Ishikawa (cell line): ENCODE measurements at regions not wholly inside any gene's neighbourhood (a gene's known extent, or its start where the extent isn't known, plus 50 kb on each side); places are given as distances from the start of the nearest gene placed in this dataset.

Experiments
- CEBPB ChIP-seq: IDR thresholded peaks from 2 replicates; pipeline ENCODE4 v1.6.1; 2012
- CREB1 ChIP-seq: IDR thresholded peaks from 2 replicates; pipeline ENCODE4 v1.6.1; 2012; ENCODE audit warnings: low read depth
- EGR1 ChIP-seq: IDR thresholded peaks from 2 replicates; pipeline ENCODE4 v1.6.1; 2012
- EP300 ChIP-seq: IDR thresholded peaks from 2 replicates; pipeline ENCODE4 v1.6.1; 2012; ENCODE audit warnings: borderline replicate concordance
- FOXM1 ChIP-seq: IDR thresholded peaks from 2 replicates; pipeline ENCODE4 v1.6.1; 2012; ENCODE audit warnings: low read depth, borderline replicate concordance
- MAX ChIP-seq: IDR thresholded peaks from 2 replicates; pipeline ENCODE4 v1.6.1; 2012
- NFIC ChIP-seq: IDR thresholded peaks from 2 replicates; pipeline ENCODE4 v1.6.1; 2012
- RAD21 ChIP-seq: IDR thresholded peaks from 2 replicates; pipeline ENCODE4 v1.6.1; 2012; ENCODE audit warnings: low read depth
- REST ChIP-seq: IDR thresholded peaks from 2 replicates; pipeline ENCODE4 v1.6.1; 2012; ENCODE audit warnings: low read depth, mild to moderate bottlenecking
- TAF1 ChIP-seq: IDR thresholded peaks from 2 replicates; pipeline ENCODE4 v1.6.1; 2012; ENCODE audit warnings: low read depth, mild to moderate bottlenecking
- TCF12 ChIP-seq: IDR thresholded peaks from 2 replicates; pipeline ENCODE4 v1.6.1; 2012; ENCODE audit warnings: low read depth
- TEAD4 ChIP-seq: IDR thresholded peaks from 2 replicates; pipeline ENCODE4 v1.6.1; 2012
- USF1 ChIP-seq: IDR thresholded peaks from 2 replicates; pipeline ENCODE4 v1.6.1; 2012
- YY1 ChIP-seq: IDR thresholded peaks from 2 replicates; pipeline ENCODE4 v1.6.1; 2012; ENCODE audit warnings: low read depth
- ZBTB7A ChIP-seq: IDR thresholded peaks from 2 replicates; pipeline ENCODE4 v1.6.1; 2012; ENCODE audit warnings: low read depth

GRCh38 chr6:90397047-90397446, 100.4 kb upstream of the BACH2 start:
- no peak for TF ChIP-seq EGR1
- no peak for TF ChIP-seq TCF12
- no peak for TF ChIP-seq RAD21
- no peak for TF ChIP-seq CREB1
- no peak for TF ChIP-seq YY1
- TF ChIP-seq ZBTB7A, result no peak
- TF ChIP-seq FOXM1, result no peak
- TF ChIP-seq NFIC, result no peak
- TF ChIP-seq TEAD4, result no peak
- TF ChIP-seq MAX, result no peak
- TF ChIP-seq EP300, result no peak
- TF ChIP-seq CEBPB, result no peak
- TF ChIP-seq REST, result no peak
- no peak for TF ChIP-seq USF1
- no peak for TF ChIP-seq TAF1

GRCh38 chr6:90393232-90393884, 96.7 kb upstream of the BACH2 start:
- no peak for TF ChIP-seq CREB1
- TF ChIP-seq YY1, result no peak
- no peak for TF ChIP-seq REST
- no peak for TF ChIP-seq FOXM1
- TF ChIP-seq TAF1, result no peak
- TF ChIP-seq MAX, result no peak
- no peak for TF ChIP-seq NFIC
- TF ChIP-seq RAD21, result peak; percentile 82

- TF ChIP-seq ZBTB7A, result no peak
- TF ChIP-seq FOXM1, result no peak
- no peak for TF ChIP-seq MAX
- TF ChIP-seq CREB1, result no peak
- no peak for TF ChIP-seq USF1
- no peak for TF ChIP-seq EGR1
- TF ChIP-seq RAD21, result no peak
- no peak for TF ChIP-seq TCF12
These were observed 93.7 kb upstream of the BACH2 start for GRCh38 chr6:90390379-90390778.

GRCh38 chr6:90388395-90388794, 91.8 kb upstream of the BACH2 start:
- TF ChIP-seq EGR1, result no peak
- TF ChIP-seq CREB1, result no peak
- TF ChIP-seq NFIC, result no peak
- TF ChIP-seq USF1, result no peak
- no peak for TF ChIP-seq RAD21
- no peak for TF ChIP-seq YY1
- no peak for TF ChIP-seq EP300
- no peak for TF ChIP-seq CEBPB
- TF ChIP-seq FOXM1, result no peak
- TF ChIP-seq TAF1, result no peak
- no peak for TF ChIP-seq TCF12
- TF ChIP-seq REST, result no peak
- TF ChIP-seq TEAD4, result no peak
- no peak for TF ChIP-seq MAX
